ENCODE measurements at regions not wholly inside any gene's neighbourhood (a gene's known extent, or its start where the extent isn't known, plus 50 kb on each side); places are given as distances from the start of the nearest gene placed in this dataset.

GRCh38 chr12:67434671-67435370, 165.7 kb downstream of the CAND1 start:
- Mint-ChIP-seq H3K27ac (no peak overlapping the region), H3K9me3 (no peaks in the 10 kb centered on the region)

GRCh38 chr12:67436230-67436629, 167.1 kb downstream of the CAND1 start:
- Mint-ChIP-seq H3K36me3 (ENCODE audit: low read depth) (no peaks in the 10 kb centered on the region), H3K27me3 (ENCODE audit: low read depth) (peaks cover 4% of the 10 kb centered on the region), H3K9me3 (no peaks in the 10 kb centered on the region), H3K4me3 (no peak overlapping the region), H3K4me1 (ENCODE audit: low read depth) (peaks cover 2% of the 10 kb centered on the region), H3K27ac (no peak overlapping the region)
- no peak for DNase-seq (ENCODE audit: low spot score)

More at GRCh38 chr12:67434671-67435370, 165.7 kb downstream of the CAND1 start:
- peaks cover 4% of the 10 kb centered on the region for H3K27me3 Mint-ChIP-seq (ENCODE audit: low read depth)
- H3K36me3 Mint-ChIP-seq (ENCODE audit: low read depth): no peaks in the 10 kb centered on the region
- H3K4me1 Mint-ChIP-seq (ENCODE audit: low read depth): no peaks in the 10 kb centered on the region
- H3K4me3 Mint-ChIP-seq: no peak overlapping the region
- no peak for DNase-seq (ENCODE audit: low spot score)

GRCh38 chr12:67437011-67437410, 167.9 kb downstream of the CAND1 start:
- Mint-ChIP-seq H3K9me3 (no peaks in the 10 kb centered on the region), H3K4me3 (no peak overlapping the region), H3K36me3 (ENCODE audit: low read depth) (no peaks in the 10 kb centered on the region), H3K27ac (no peak overlapping the region), H3K27me3 (ENCODE audit: low read depth) (peaks cover 8% of the 10 kb centered on the region), H3K4me1 (ENCODE audit: low read depth) (peaks cover 9% of the 10 kb centered on the region)
- DNase-seq (ENCODE audit: low spot score): no peak

- peaks cover 11% of the 10 kb centered on the region for H3K27me3 Mint-ChIP-seq (ENCODE audit: low read depth)
- H3K27ac Mint-ChIP-seq: no peak overlapping the region
- no peaks in the 10 kb centered on the region for H3K9me3 Mint-ChIP-seq
Observed at GRCh38 chr12:67439611-67440010, 170.5 kb downstream of the CAND1 start.

GRCh38 chr12:67441736-67442346, 172.7 kb downstream of the CAND1 start:
- Mint-ChIP-seq H3K27ac (peak overlapping the region; percentile 13), H3K4me3 (peak overlapping the region; percentile 25), H3K36me3 (ENCODE audit: low read depth) (no peaks in the 10 kb centered on the region), H3K27me3 (ENCODE audit: low read depth) (peaks cover 17% of the 10 kb centered on the region), H3K9me3 (no peaks in the 10 kb centered on the region), H3K4me1 (ENCODE audit: low read depth) (peaks cover 9% of the 10 kb centered on the region)
- peak; percentile 43 for DNase-seq (ENCODE audit: low spot score)

More at GRCh38 chr12:67439611-67440010, 170.5 kb downstream of the CAND1 start:
- Mint-ChIP-seq H3K36me3 (ENCODE audit: low read depth) (no peaks in the 10 kb centered on the region), H3K4me3 (no peak overlapping the region), H3K4me1 (ENCODE audit: low read depth) (peaks cover 9% of the 10 kb centered on the region)
- no peak for DNase-seq (ENCODE audit: low spot score)

- Mint-ChIP-seq H3K27me3 (ENCODE audit: low read depth) (peaks cover 20% of the 10 kb centered on the region), H3K27ac (no peak overlapping the region), H3K9me3 (no peaks in the 10 kb centered on the region), H3K36me3 (ENCODE audit: low read depth) (no peaks in the 10 kb centered on the region), H3K4me3 (no peak overlapping the region), H3K4me1 (ENCODE audit: low read depth) (peaks cover 9% of the 10 kb centered on the region)
- DNase-seq (ENCODE audit: low spot score): no peak
Observed at GRCh38 chr12:67442347-67442841, 173.2 kb downstream of the CAND1 start.

GRCh38 chr12:67442896-67443295, 173.7 kb downstream of the CAND1 start:
- Mint-ChIP-seq H3K4me3 (no peak overlapping the region), H3K4me1 (ENCODE audit: low read depth) (peaks cover 9% of the 10 kb centered on the region), H3K27ac (no peak overlapping the region), H3K36me3 (ENCODE audit: low read depth) (no peaks in the 10 kb centered on the region), H3K27me3 (ENCODE audit: low read depth) (peaks cover 20% of the 10 kb centered on the region), H3K9me3 (no peaks in the 10 kb centered on the region)
- DNase-seq (ENCODE audit: low spot score): no peak

GRCh38 chr12:67444542-67444941, 175.4 kb downstream of the CAND1 start:
- Mint-ChIP-seq H3K27ac (no peak overlapping the region), H3K4me3 (no peak overlapping the region), H3K4me1 (ENCODE audit: low read depth) (peaks cover 15% of the 10 kb centered on the region), H3K27me3 (ENCODE audit: low read depth) (peaks cover 25% of the 10 kb centered on the region), H3K9me3 (no peaks in the 10 kb centered on the region), H3K36me3 (ENCODE audit: low read depth) (no peaks in the 10 kb centered on the region)
- DNase-seq (ENCODE audit: low spot score): no peak

- H3K4me1 Mint-ChIP-seq (ENCODE audit: low read depth): peaks cover 20% of the 10 kb centered on the region
- no peak overlapping the region for H3K27ac Mint-ChIP-seq
- peaks cover 17% of the 10 kb centered on the region for H3K9me3 Mint-ChIP-seq
- DNase-seq (ENCODE audit: low spot score): no peak
- H3K36me3 Mint-ChIP-seq (ENCODE audit: low read depth): peaks cover 6% of the 10 kb centered on the region
- peaks cover 20% of the 10 kb centered on the region for H3K27me3 Mint-ChIP-seq (ENCODE audit: low read depth)
- no peak overlapping the region for H3K4me3 Mint-ChIP-seq
Observed at GRCh38 chr12:67446716-67447115, 177.6 kb downstream of the CAND1 start.

- H3K9me3 Mint-ChIP-seq: peaks cover 17% of the 10 kb centered on the region
- no peak for DNase-seq (ENCODE audit: low spot score)
- H3K4me1 Mint-ChIP-seq (ENCODE audit: low read depth): peaks cover 21% of the 10 kb centered on the region
- H3K27me3 Mint-ChIP-seq (ENCODE audit: low read depth): peaks cover 19% of the 10 kb centered on the region
- peaks cover 6% of the 10 kb centered on the region for H3K36me3 Mint-ChIP-seq (ENCODE audit: low read depth)
- H3K4me3 Mint-ChIP-seq: no peak overlapping the region
- no peak overlapping the region for H3K27ac Mint-ChIP-seq
Observed at GRCh38 chr12:67447180-67447579, 178.0 kb downstream of the CAND1 start.

- peak; percentile 21 for DNase-seq (ENCODE audit: low spot score)
- Mint-ChIP-seq H3K4me3 (peak overlapping the region; percentile 11), H3K36me3 (ENCODE audit: low read depth) (peaks cover 8% of the 10 kb centered on the region), H3K4me1 (ENCODE audit: low read depth) (peaks cover 27% of the 10 kb centered on the region), H3K9me3 (peaks cover 17% of the 10 kb centered on the region), H3K27me3 (ENCODE audit: low read depth) (peaks cover 30% of the 10 kb centered on the region), H3K27ac (peak overlapping the region; percentile 34)
Observed at GRCh38 chr12:67449591-67450052, 180.5 kb downstream of the CAND1 start.

- Mint-ChIP-seq H3K4me3 (no peak overlapping the region), H3K27me3 (ENCODE audit: low read depth) (peaks cover 32% of the 10 kb centered on the region), H3K36me3 (ENCODE audit: low read depth) (peaks cover 8% of the 10 kb centered on the region), H3K4me1 (ENCODE audit: low read depth) (peaks cover 27% of the 10 kb centered on the region), H3K27ac (peak overlapping the region; percentile 34), H3K9me3 (peaks cover 17% of the 10 kb centered on the region)
- no peak for DNase-seq (ENCODE audit: low spot score)
Observed at GRCh38 chr12:67450441-67450840, 181.3 kb downstream of the CAND1 start.

- no peak for DNase-seq (ENCODE audit: low spot score)
- peaks cover 17% of the 10 kb centered on the region for H3K9me3 Mint-ChIP-seq
- H3K36me3 Mint-ChIP-seq (ENCODE audit: low read depth): peaks cover 8% of the 10 kb centered on the region
- peaks cover 27% of the 10 kb centered on the region for H3K4me1 Mint-ChIP-seq (ENCODE audit: low read depth)
- peaks cover 38% of the 10 kb centered on the region for H3K27me3 Mint-ChIP-seq (ENCODE audit: low read depth)
- no peak overlapping the region for H3K27ac Mint-ChIP-seq
- no peak overlapping the region for H3K4me3 Mint-ChIP-seq
Observed at GRCh38 chr12:67451206-67451605, 182.0 kb downstream of the CAND1 start.

- Mint-ChIP-seq H3K27ac (no peak overlapping the region), H3K27me3 (ENCODE audit: low read depth) (peaks cover 37% of the 10 kb centered on the region), H3K4me1 (ENCODE audit: low read depth) (peaks cover 27% of the 10 kb centered on the region), H3K9me3 (peaks cover 17% of the 10 kb centered on the region), H3K36me3 (ENCODE audit: low read depth) (peaks cover 8% of the 10 kb centered on the region), H3K4me3 (no peak overlapping the region)
- DNase-seq (ENCODE audit: low spot score): peak; percentile 63
Observed at GRCh38 chr12:67452119-67452805, 183.1 kb downstream of the CAND1 start.

Measured in T-helper 2 cell treated with Interferon-gamma antibody and Interleukin-4, amounts not matched to agents 5 μg/mL and 100 μg/mL, for 36 hours (primary cell).